HFFc6 (cell line): ENCODE measurements at regions not wholly inside any gene's neighbourhood (a gene's known extent, or its start where the extent isn't known, plus 50 kb on each side); places are given as distances from the start of the nearest gene placed in this dataset.
A peak's percentile ranks its signal among the peaks of the same experiment; 100 is the strongest.

ENCODE experiments used
- DNase-seq: peaks from one replicate; pipeline ENCODE4 v3.0.0-alpha.2; 2018
- H3K27ac Mint-ChIP-seq: 2 replicates; pipeline ENCODE4 v1.8.0; 2020; ENCODE audit warnings: mild to moderate bottlenecking, mixed read lengths
- H3K27me3 Mint-ChIP-seq: 2 replicates; pipeline ENCODE4 v1.8.0; 2021; ENCODE audit warnings: mild to moderate bottlenecking, moderate library complexity, mixed read lengths; ENCODE audit not compliant: insufficient read depth
- H3K36me3 Mint-ChIP-seq: 2 replicates; pipeline ENCODE4 v1.8.0; 2021; ENCODE audit warnings: low read depth, mixed read lengths
- H3K4me1 Mint-ChIP-seq: 2 replicates; pipeline ENCODE4 v1.8.0; 2020; ENCODE audit warnings: low read depth, mixed read lengths
- H3K4me3 Mint-ChIP-seq: 2 replicates; pipeline ENCODE4 v1.8.0; 2020; ENCODE audit warnings: mild to moderate bottlenecking, moderate library complexity, mixed read lengths
- H3K9me3 Mint-ChIP-seq: 2 replicates; pipeline ENCODE4 v1.8.0; 2020; ENCODE audit warnings: mild to moderate bottlenecking, mixed read lengths
- TF ChIP-seq, protein P1 (sequence below): fragments of 200-600 bp; sonication (generic); IDR thresholded peaks from 2 replicates; pipeline ENCODE4 v1.5.0; 2021; ENCODE audit warnings: antibody characterized with exemption, mild to moderate bottlenecking

DNA sequence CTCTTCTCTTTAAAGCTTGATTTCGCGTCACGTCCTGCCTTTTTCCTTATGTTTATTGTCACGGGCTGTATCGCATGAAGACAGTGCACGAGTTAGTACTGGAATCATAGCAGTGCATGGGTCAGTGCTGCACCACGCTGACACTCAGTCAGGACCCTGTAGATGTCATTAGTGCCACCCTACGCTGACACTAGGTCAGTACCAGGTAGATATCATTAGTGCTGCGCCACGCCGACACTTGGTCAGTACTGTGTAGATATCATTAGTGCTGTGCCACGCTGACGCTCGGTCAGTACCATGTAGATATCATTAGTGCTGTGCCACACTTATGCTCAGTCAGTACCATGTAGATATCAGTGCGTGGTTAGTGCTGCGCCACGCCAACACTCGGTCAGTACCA is 106.2 kb upstream of the ZNF469 start:
- H3K27ac Mint-ChIP-seq: no peak overlapping the region
- no peaks in the 10 kb centered on the region; the same call in 1 of the 2 replicates for H3K27me3 Mint-ChIP-seq
- peaks cover 15% of the 10 kb centered on the region for H3K4me1 Mint-ChIP-seq
- no peak overlapping the region for H3K4me3 Mint-ChIP-seq
- H3K9me3 Mint-ChIP-seq: peaks cover 8% of the 10 kb centered on the region; the same call in 1 of the 2 replicates
- no peaks in the 10 kb centered on the region; the same call in 1 of the 2 replicates for H3K36me3 Mint-ChIP-seq
- TF ChIP-seq, protein P1, sequence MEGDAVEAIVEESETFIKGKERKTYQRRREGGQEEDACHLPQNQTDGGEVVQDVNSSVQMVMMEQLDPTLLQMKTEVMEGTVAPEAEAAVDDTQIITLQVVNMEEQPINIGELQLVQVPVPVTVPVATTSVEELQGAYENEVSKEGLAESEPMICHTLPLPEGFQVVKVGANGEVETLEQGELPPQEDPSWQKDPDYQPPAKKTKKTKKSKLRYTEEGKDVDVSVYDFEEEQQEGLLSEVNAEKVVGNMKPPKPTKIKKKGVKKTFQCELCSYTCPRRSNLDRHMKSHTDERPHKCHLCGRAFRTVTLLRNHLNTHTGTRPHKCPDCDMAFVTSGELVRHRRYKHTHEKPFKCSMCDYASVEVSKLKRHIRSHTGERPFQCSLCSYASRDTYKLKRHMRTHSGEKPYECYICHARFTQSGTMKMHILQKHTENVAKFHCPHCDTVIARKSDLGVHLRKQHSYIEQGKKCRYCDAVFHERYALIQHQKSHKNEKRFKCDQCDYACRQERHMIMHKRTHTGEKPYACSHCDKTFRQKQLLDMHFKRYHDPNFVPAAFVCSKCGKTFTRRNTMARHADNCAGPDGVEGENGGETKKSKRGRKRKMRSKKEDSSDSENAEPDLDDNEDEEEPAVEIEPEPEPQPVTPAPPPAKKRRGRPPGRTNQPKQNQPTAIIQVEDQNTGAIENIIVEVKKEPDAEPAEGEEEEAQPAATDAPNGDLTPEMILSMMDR: no peak
- no peak for DNase-seq

DNA sequence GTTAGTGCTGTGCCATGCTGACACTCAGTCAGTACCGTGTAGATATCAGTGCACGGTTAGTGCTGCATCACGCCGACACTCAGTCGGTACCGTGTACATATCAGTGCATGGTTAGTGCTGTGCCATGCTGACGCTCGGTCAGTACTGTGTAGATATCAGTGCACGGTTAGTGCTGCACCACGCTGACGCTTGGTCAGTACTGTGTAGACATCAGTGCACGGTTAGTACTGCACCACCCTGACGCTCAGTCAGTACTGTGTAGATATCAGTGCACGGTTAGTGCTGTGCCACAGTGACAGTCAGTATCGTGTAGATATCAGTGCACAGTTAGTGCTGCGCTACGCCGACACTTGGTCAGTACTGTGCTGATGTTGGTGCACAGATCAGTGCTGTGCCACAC is 102.8 kb upstream of the ZNF469 start:
- Mint-ChIP-seq H3K36me3 (no peaks in the 10 kb centered on the region), H3K9me3 (peaks cover 8% of the 10 kb centered on the region; the same call in 1 of the 2 replicates), H3K4me3 (no peak overlapping the region), H3K4me1 (peaks cover 14% of the 10 kb centered on the region), H3K27ac (no peak overlapping the region), H3K27me3 (no peaks in the 10 kb centered on the region; the same call in 1 of the 2 replicates)
- no peak for DNase-seq
- TF ChIP-seq, protein P1: no peak

DNA sequence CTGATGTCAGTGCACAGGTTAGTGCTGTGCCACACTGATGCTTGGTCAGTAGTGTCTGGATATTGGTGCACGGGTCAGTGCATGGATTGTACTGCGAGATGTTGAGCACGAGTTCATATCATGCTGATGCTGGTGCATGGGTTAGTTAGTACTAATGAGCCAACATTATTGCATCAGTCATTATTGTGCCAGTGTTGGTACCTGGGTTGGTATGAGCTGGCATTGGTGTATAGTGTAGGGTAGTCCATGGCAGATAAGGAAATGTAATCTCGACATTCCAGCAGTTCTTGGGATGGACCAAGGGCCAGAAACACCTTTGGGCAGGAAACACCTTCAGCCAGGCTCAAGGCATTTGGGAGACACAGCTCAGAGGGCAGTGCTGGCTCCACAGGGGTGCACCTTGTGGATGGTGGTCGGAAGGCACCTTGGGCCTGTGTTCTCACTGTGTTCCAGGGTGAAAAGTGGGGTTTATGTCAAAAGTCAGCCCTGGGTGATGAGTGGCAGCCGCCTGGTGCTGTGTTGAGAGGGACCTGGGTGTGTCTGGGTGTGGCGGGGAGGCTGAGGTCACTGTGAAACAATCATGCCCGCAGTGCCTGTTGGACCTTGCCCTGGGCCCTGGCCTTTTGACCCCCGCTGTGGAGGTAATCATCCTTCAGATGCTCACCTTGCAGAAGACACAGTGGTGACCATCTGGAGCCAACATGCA is 100.7 kb upstream of the ZNF469 start:
- DNase-seq: no peak
- Mint-ChIP-seq H3K27me3 (no peaks in the 10 kb centered on the region; the same call in 1 of the 2 replicates), H3K4me1 (peaks cover 11% of the 10 kb centered on the region), H3K27ac (no peak overlapping the region), H3K9me3 (peaks cover 8% of the 10 kb centered on the region; the same call in 1 of the 2 replicates), H3K4me3 (no peak overlapping the region), H3K36me3 (no peaks in the 10 kb centered on the region; the same call in none of the 2 replicates)
- TF ChIP-seq, protein P1: no peak

DNA sequence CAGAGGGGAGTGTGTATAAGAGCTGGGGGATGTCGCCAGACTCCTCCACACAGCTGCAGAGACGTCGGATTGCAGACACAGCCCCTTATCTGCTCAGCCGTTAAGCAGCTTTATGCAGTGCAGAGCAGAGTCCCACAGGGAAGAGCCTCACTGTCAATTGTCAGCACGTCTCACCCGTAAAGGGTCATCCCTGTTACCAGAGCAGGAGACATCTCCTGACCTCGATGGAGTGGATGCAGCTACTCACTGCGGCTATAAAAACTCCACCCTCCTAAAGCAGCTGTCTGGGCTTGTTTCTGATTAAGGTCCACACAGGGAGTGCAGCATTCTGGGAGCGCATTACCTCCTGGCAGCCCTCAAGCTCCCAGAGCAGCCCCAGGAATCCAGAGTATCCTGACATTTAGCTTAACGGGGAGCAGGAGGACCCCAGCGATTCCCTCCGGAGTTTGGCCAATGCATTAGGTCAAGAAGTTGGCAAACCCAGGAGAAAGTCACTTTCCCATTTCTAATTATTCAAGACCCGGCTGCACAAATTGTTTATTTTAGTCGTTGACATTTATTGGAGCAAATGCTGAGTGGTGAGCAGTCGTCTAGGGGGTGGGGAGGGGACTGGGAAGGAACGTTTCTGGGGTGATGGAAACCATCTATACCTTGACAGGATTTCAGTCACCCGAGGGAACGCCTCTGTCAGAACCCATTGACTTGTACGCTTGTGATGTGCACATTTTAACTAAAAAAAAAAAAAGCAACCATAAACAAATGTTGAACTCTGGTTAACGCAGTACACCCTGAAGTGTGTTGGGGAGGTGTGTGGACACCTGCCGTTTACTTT is 100.0 kb upstream of the ZNF469 start:
- Mint-ChIP-seq H3K4me1 (peaks cover 11% of the 10 kb centered on the region), H3K9me3 (peaks cover 8% of the 10 kb centered on the region; the same call in 1 of the 2 replicates), H3K4me3 (peak overlapping the region; percentile 6; the same call in 1 of the 2 replicates), H3K27ac (no peak overlapping the region; the same call in 1 of the 2 replicates), H3K36me3 (no peaks in the 10 kb centered on the region; the same call in none of the 2 replicates), H3K27me3 (no peaks in the 10 kb centered on the region; the same call in 1 of the 2 replicates)
- TF ChIP-seq, protein P1: no peak
- no peak for DNase-seq

DNA sequence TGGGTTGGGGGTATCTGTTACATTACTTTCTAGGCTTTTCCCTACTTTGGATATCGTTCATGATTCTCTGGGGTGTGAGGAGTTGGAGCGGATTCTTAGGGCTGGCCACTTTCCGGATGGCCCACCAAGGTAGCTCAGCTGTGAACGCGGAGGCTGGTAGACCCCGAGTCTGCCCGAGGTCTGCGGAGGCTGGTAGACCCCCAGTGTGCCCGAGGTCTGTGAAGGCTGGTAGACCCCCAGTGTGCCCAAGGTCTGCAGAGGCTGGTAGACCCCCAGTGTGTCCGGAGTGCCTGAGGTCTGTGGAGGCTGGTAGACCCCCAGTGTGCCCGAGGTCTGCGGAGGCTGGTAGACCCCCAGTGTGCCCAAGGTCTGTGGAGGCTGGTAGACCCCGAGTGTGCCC is 99.2 kb upstream of the ZNF469 start:
- Mint-ChIP-seq H3K9me3 (peaks cover 7% of the 10 kb centered on the region; the same call in 1 of the 2 replicates), H3K27me3 (no peaks in the 10 kb centered on the region; the same call in 1 of the 2 replicates), H3K36me3 (no peaks in the 10 kb centered on the region; the same call in none of the 2 replicates), H3K4me3 (no peak overlapping the region), H3K27ac (no peak overlapping the region), H3K4me1 (peaks cover 11% of the 10 kb centered on the region)
- TF ChIP-seq, protein P1: no peak
- no peak for DNase-seq
